ENCODE measurements at regions not wholly inside any gene's neighbourhood (a gene's known extent, or its start where the extent isn't known, plus 50 kb on each side); places are given as distances from the start of the nearest gene placed in this dataset.
A peak's percentile ranks its signal among the peaks of the same experiment; 100 is the strongest.

GRCh38 chr7:42692621-42693020, 219.2 kb downstream of the C7orf25 start:
- no peak overlapping the region for H3K27ac ChIP-seq (ENCODE audit: poor library complexity, severe bottlenecking)
- H3K4me3 ChIP-seq (ENCODE audit: severe bottlenecking), result no peak overlapping the region
- TF ChIP-seq CTCF (IDR thresholded peaks at IDR 0.05; ENCODE audit: poor library complexity, severe bottlenecking), result no peak
- no peaks in the 10 kb centered on the region for H3K36me3 ChIP-seq (ENCODE audit: low read depth)
- DNase-seq (ENCODE audit: low spot score) (no peak), ATAC-seq (ENCODE audit: low read depth) (no peak)
- H3K4me1 ChIP-seq (ENCODE audit: insufficient read depth, poor library complexity, severe bottlenecking), result no peaks in the 10 kb centered on the region
- H3K27me3 ChIP-seq (ENCODE audit: insufficient read depth, poor library complexity, severe bottlenecking), result no peaks in the 10 kb centered on the region
- H3K9me3 ChIP-seq (ENCODE audit: severe bottlenecking), result no peaks in the 10 kb centered on the region

GRCh38 chr7:42690794-42691639, 220.9 kb downstream of the C7orf25 start:
- Histone ChIP-seq H3K27me3 (ENCODE audit: insufficient read depth, poor library complexity, severe bottlenecking) (no peaks in the 10 kb centered on the region), H3K36me3 (ENCODE audit: low read depth) (no peaks in the 10 kb centered on the region), H3K4me3 (ENCODE audit: severe bottlenecking) (no peak overlapping the region), H3K27ac (ENCODE audit: poor library complexity, severe bottlenecking) (no peak overlapping the region), H3K9me3 (ENCODE audit: severe bottlenecking) (no peaks in the 10 kb centered on the region), H3K4me1 (ENCODE audit: insufficient read depth, poor library complexity, severe bottlenecking) (no peaks in the 10 kb centered on the region)
- TF ChIP-seq CTCF (IDR thresholded peaks at IDR 0.05; ENCODE audit: poor library complexity, severe bottlenecking), result peak; percentile 76
- DNase-seq (ENCODE audit: low spot score), result no peak
- peak; percentile 85 for ATAC-seq (ENCODE audit: low read depth)

- DNase-seq (ENCODE audit: low spot score), result no peak
- no peak for TF ChIP-seq CTCF (IDR thresholded peaks at IDR 0.05; ENCODE audit: poor library complexity, severe bottlenecking)
These were observed 222.2 kb downstream of the C7orf25 start for GRCh38 chr7:42689626-42690025.

GRCh38 chr7:42688056-42688371, 223.9 kb downstream of the C7orf25 start:
- TF ChIP-seq CTCF (IDR thresholded peaks at IDR 0.05; ENCODE audit: poor library complexity, severe bottlenecking), result no peak
- H3K27me3 ChIP-seq (ENCODE audit: insufficient read depth, poor library complexity, severe bottlenecking), result no peaks in the 10 kb centered on the region
- no peak overlapping the region for H3K4me3 ChIP-seq (ENCODE audit: severe bottlenecking)
- no peak overlapping the region for H3K27ac ChIP-seq (ENCODE audit: poor library complexity, severe bottlenecking)
- ATAC-seq (ENCODE audit: low read depth) (no peak), DNase-seq (ENCODE audit: low spot score) (no peak)
- H3K9me3 ChIP-seq (ENCODE audit: severe bottlenecking), result no peaks in the 10 kb centered on the region
- no peaks in the 10 kb centered on the region for H3K4me1 ChIP-seq (ENCODE audit: insufficient read depth, poor library complexity, severe bottlenecking)
- no peaks in the 10 kb centered on the region for H3K36me3 ChIP-seq (ENCODE audit: low read depth)

More at GRCh38 chr7:42689626-42690025, 222.2 kb downstream of the C7orf25 start:
- no peaks in the 10 kb centered on the region for H3K27me3 ChIP-seq (ENCODE audit: insufficient read depth, poor library complexity, severe bottlenecking)
- no peaks in the 10 kb centered on the region for H3K4me1 ChIP-seq (ENCODE audit: insufficient read depth, poor library complexity, severe bottlenecking)
- H3K36me3 ChIP-seq (ENCODE audit: low read depth), result no peaks in the 10 kb centered on the region
- no peaks in the 10 kb centered on the region for H3K9me3 ChIP-seq (ENCODE audit: severe bottlenecking)
- no peak for ATAC-seq (ENCODE audit: low read depth)
- no peak overlapping the region for H3K4me3 ChIP-seq (ENCODE audit: severe bottlenecking)
- H3K27ac ChIP-seq (ENCODE audit: poor library complexity, severe bottlenecking), result no peak overlapping the region

Measured in RWPE2 (cell line).